GM21447 (cell line): ENCODE measurements at regions not wholly inside any gene's neighbourhood (a gene's known extent, or its start where the extent isn't known, plus 50 kb on each side); places are given as distances from the start of the nearest gene placed in this dataset.
"Not testable (repeated sequence)": the region's sequence is repeated elsewhere in the genome, so short reads cannot be mapped to it uniquely, and the experiment has no call there.

ENCODE experiments used
- ATAC-seq: cut with Tn5 transposase; IDR thresholded peaks from one replicate; pipeline ENCODE4 v1.9.1; 2021; ENCODE audit not compliant: unreplicated experiment

- ATAC-seq = no peak
Measured at GRCh38 chr2:57674743-57675142, 371.9 kb upstream of the VRK2 start.

DNA sequence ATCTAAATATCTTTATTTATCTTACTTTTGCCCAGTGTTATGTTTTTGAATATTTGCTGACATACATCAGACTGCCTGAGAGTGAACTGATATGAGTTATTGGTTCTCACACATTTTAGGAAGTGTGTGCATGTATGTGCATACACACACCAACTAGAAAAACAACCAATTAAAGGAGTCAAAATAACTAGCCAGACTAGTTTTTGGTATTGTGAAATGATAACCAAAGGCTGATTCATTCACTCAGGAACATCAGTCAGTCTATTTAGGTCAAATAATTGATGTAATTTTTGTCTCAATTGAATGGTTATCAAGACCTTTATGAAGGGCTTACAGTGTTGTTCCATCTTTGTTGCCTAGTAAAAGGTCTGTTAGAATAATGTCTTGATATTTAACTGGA is 369.3 kb upstream of the VRK2 start:
- ATAC-seq = no peak

GRCh38 chr2:57681650-57682049 is 365.0 kb upstream of the VRK2 start:
- ATAC-seq = no peak

- no peak for ATAC-seq
Measured at GRCh38 chr2:57685032-57685431, 361.6 kb upstream of the VRK2 start.

DNA sequence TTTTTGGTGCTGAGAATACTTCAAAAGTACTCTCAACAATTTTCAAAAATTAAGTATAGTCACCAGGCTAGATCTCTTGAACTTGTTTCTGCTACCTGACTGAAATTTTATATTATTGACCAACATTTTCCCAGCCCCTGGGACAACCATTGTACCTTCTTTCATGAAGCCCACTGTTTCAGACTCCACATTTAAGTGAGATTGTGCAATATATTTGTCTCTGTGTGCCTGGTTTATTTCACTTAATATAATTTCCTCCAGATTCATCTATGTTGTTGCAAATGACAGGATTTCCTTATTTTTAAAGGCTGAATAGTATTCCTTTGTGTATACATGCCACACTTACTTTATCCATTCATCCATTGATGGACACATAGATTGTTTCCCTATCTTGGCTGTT is 354.2 kb upstream of the VRK2 start:
- no peak for ATAC-seq

DNA sequence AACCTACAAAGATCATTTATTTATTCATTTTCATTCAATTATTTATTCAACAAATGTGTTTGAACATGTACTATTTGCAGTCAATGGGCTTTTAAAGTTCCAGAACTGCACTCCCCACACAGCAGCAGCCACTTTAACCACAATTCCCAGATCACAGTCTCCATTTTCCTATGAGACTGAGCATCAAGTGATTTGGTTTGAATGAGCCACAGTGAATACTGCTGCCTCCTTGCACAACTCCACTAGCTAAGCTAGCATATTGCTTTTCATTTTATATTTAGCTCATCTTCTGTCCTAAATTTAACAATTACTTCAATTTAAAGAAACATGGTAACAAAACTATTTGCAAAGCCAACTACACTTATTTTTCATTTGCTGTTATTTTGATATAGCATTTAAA is 353.4 kb upstream of the VRK2 start:
- ATAC-seq = no peak

DNA sequence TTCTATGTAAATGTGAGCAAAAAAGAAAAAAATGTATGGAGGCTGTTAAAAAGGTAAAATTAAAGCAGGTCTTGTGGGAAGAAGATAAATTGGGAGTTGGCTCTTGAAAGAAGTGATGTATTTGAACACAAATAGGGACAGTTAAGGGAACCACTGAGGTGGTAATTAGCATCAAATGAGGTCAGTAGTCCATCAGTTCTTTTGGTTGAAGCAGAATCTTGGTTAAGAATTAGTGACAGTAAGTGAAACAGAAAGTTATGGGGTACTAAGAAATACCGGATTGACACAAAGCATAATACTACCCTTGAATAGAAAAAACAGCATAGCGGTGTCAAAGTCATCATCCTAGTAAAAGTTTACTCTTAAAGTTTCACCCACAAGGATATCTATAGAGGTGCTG is 352.6 kb upstream of the VRK2 start:
- ATAC-seq = no peak

DNA sequence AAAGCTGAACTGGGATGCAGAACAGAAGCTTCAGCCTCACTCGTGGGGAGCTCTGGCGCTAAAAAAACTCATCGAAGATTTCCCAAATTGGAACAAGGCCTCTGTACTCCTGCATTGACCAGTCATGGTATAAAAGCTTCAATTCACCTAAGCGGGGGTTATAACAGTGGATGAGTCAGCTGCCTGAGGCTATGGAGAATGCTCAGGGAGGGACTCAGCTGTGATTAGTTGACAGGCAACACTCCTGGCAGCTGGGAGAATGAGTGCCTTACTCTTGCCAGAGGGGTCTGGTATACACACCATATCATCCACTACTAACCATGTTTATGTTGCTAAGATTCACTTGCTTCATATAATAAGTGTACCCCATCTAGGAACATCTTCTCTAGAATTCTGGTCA is 350.6 kb upstream of the VRK2 start:
- no peak for ATAC-seq

GRCh38 chr2:57698392-57698791 is 348.2 kb upstream of the VRK2 start:
- ATAC-seq = no peak

DNA sequence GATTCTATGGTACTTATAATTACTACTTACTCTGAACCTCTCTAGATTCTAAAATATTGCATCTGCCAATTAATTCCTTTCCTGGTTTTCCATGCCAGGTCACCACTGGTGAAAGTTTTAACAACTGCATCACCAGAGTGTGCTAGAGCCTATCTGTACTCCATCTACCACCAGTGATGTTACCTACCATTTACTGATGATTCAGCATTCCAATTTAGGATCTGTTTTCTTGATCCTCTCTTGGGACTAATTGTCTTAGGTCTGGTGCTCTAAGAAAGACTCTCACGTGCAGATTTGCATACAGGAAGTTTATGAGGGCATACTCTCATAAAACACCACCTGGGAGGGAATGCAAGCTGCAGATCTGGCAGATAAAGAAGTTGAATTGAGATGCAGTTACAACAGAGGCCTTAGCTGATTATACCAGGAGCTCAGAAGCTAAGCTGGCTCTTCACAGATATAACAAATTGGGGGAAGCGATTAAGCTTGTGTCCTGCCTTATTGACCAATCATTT is 347.6 kb upstream of the VRK2 start:
- ATAC-seq = no peak

GRCh38 chr2:57701391-57701791 is 345.2 kb upstream of the VRK2 start:
- no peak for ATAC-seq

- no peak for ATAC-seq
Measured at GRCh38 chr2:57703407-57703806, 343.2 kb upstream of the VRK2 start.

GRCh38 chr2:57707794-57708193 is 338.8 kb upstream of the VRK2 start:
- ATAC-seq = not testable (repeated sequence)

- ATAC-seq = no peak
Measured at GRCh38 chr2:57711991-57712390, 334.6 kb upstream of the VRK2 start.

- ATAC-seq = peak; percentile 97
Measured at GRCh38 chr2:57720728-57721627, 325.6 kb upstream of the VRK2 start.

DNA sequence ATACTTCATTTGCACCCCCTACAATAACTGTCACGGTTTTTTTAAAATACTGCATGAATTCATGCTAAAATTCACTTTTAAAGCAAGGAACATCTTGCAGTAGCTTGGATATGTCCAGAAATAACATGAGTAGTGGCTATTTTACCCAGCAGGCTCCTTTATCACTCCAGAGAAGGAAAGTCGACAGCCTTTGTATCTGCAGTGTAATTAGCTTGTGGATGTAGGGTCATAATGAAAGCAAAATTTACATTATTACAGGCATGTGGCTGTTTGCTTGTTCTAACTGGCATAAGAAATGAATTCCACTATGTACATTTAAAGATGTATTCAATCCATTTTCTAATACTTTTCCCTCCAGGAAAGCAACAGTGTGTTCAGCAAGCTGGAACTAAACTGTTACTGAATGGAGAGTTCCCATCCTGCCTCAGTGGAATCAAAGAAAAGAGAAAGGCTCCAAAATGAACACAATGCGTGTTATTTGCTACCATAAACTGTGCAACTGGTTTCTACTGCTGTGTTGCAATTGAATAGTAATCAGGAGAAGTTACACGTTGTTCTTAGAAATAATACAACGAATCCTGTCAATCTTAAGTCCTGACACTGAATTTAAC is 321.2 kb upstream of the VRK2 start:
- ATAC-seq = no peak

- peak; percentile 53 for ATAC-seq
Measured at GRCh38 chr2:57726294-57726693, 320.3 kb upstream of the VRK2 start.

DNA sequence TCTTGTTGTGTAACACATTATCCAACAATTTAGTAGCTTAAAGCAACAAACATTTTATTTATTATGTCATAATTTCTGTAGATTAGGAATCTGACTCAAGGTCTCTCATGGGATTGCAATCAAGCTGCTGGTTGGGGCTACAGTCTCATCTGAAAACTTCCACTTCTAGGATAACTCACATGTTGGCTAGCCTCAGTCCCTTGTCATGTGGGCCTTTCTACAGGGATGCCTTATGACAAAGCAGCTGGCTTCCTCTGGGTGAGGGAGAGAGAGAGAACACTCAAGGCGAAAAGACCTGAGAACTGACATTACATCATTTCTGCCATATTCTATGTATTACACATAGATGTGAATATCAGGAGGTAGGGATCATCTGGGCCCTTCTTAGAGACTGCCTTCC is 317.9 kb upstream of the VRK2 start:
- no peak for ATAC-seq

- no peak for ATAC-seq
Measured at GRCh38 chr2:57733956-57734355, 312.6 kb upstream of the VRK2 start.

DNA sequence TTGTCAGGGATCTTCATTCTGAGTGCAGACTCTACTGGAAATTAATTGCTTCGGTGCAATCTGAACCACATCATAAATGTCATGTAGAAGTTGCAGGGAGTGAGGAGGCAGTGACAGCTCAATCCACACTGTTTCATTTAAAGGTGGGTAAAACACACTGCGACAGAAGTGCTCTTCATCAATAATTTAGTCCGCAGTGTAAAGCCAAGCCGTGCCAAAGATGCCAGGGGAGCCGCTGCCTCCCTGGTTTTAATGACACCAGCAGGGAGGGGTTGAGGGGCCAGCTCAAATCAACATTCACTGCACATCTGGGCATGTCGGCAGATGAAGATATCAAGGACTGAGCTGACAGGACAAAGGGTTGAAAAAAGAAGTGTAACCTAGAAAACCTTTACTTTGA is 305.7 kb upstream of the VRK2 start:
- no peak for ATAC-seq

- ATAC-seq = no peak
Measured at GRCh38 chr2:57753636-57754035, 293.0 kb upstream of the VRK2 start.

DNA sequence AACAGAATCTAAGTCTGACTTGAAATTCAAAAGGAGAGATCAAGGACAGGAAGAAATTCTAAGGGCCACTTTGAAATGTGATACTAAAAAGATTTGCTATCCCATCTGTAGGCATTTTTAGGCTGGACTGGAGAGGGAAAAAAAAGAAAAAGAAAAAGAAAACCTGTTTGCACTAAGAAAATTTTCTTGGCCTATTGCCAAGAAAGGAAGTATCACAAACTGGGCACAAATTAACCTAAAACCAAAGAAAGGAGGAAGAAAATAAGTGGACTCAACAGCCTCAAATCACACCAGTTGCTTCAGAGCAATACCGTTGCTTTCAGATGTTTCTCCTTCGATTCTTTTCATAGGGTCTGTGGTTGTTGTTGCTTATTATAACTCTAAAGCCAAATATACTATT is 287.9 kb upstream of the VRK2 start:
- ATAC-seq = no peak
